Cardiac fibroblast (primary cell): ENCODE measurements at regions not wholly inside any gene's neighbourhood (a gene's known extent, or its start where the extent isn't known, plus 50 kb on each side); places are given as distances from the start of the nearest gene placed in this dataset.
"Not testable (repeated sequence)": the region's sequence is repeated elsewhere in the genome, so short reads cannot be mapped to it uniquely, and the experiment has no call there.

Experiments
- DNase-seq, 2 donors: peaks; one replicate each; pipeline versions ENCODE4 v3.0.0 to v3.0.0-alpha.2; 2010; ENCODE audit warnings: low read depth in 2 of 2
- H3K4me3 ChIP-seq, 2 donors: replicated peaks in 1 of 2; 1 replicate in 1 of 2; 2 replicates in 1 of 2; pipeline ENCODE4 v1.5.1; 2011; ENCODE audit warnings: low read depth in 2 of 2, low read length in 2 of 2, mild to moderate bottlenecking in 2 of 2, moderate library complexity in 1 of 2
- TF ChIP-seq, protein P1 (sequence below): IDR thresholded peaks from one replicate; pipeline ENCODE4 v1.5.1; 2011; ENCODE audit warnings: low read depth, mild to moderate bottlenecking, low read length, inconsistent platforms

DNA sequence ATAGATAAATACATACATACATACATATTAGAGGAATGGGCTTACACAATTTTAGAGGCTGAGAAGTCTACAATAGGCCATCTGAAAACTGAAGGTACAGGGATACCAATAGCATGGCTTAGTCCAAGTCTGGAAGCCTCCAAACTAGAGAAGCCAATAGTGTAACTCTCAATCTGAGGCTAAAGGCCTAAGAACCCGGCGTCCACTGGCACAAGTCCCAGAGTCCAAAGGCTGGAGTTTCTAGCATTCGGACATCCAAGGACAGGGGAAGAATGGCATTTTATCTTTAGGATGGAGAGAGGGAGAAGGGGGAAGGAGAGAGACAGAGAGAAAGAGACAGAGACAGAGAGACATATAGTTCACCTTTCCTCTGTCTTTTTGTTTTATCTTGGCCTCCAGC is 63.7 kb upstream of the SYT4 start:
- DNase-seq, result no peak
- TF ChIP-seq, protein P1, sequence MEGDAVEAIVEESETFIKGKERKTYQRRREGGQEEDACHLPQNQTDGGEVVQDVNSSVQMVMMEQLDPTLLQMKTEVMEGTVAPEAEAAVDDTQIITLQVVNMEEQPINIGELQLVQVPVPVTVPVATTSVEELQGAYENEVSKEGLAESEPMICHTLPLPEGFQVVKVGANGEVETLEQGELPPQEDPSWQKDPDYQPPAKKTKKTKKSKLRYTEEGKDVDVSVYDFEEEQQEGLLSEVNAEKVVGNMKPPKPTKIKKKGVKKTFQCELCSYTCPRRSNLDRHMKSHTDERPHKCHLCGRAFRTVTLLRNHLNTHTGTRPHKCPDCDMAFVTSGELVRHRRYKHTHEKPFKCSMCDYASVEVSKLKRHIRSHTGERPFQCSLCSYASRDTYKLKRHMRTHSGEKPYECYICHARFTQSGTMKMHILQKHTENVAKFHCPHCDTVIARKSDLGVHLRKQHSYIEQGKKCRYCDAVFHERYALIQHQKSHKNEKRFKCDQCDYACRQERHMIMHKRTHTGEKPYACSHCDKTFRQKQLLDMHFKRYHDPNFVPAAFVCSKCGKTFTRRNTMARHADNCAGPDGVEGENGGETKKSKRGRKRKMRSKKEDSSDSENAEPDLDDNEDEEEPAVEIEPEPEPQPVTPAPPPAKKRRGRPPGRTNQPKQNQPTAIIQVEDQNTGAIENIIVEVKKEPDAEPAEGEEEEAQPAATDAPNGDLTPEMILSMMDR, result no peak
- H3K4me3 ChIP-seq, result no peak overlapping the region

DNA sequence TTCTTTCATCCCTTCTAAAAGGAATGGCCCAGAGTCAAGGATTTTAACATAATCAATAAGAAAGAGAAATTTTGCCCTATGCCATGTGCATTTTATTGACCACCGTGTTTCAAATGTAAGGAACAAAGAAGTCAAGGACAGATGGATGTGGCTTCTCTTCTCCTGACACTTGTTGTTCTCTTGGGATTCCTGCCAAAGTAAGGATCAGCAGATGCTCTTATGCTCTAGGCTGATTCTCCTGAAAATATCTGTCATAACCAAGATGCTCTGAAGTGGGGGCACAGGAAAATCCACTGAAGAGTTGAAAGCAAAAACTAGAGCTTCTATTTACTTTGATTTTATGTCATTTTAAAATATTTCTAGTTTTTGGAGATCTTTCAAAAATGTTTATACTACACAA is 72.9 kb upstream of the SYT4 start:
- TF ChIP-seq, protein P1, result no peak
- H3K4me3 ChIP-seq, result no peak overlapping the region
- DNase-seq, result no peak

DNA sequence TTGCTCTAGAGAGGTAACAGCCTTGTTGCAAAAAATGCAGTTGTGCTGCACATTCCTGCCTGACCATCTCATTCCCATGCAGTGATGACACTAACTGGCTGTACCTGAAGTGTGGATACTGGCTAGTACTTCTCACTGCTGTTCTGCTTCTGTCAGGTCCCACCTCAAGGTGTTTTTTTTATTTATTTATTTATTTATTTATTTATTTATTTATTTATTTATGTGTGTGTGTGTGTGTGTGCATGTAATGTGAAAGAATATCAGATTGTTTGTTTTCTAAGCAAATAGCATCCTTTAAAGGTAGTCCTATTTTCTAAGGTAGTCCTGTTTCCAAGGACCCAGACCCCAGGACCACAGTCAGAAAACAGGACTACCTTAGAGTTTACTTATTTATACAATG is 87.2 kb upstream of the SYT4 start:
- no peak overlapping the region for H3K4me3 ChIP-seq
- DNase-seq, result no peak
- TF ChIP-seq, protein P1, result no peak

DNA sequence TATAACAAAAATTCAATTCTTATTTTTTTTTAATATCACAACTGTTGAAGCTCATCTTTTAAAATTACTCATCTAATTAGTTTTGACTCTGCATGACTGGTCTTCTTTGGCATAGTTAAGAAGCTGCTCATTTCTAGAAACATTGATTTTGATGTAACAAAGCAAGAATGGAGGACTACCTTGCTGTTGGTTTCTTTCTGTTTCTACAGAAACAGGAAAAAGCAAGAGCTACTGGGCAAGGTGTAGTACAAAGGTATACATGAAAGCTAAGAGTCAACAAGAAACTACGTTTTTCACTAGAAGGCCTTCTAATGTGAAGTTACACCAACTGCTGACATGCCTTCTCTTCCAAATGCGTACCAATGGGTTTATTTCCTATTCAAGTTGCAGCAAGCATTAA is 90.6 kb upstream of the SYT4 start:
- DNase-seq, result no peak
- no peak overlapping the region for H3K4me3 ChIP-seq
- TF ChIP-seq, protein P1, result no peak

DNA sequence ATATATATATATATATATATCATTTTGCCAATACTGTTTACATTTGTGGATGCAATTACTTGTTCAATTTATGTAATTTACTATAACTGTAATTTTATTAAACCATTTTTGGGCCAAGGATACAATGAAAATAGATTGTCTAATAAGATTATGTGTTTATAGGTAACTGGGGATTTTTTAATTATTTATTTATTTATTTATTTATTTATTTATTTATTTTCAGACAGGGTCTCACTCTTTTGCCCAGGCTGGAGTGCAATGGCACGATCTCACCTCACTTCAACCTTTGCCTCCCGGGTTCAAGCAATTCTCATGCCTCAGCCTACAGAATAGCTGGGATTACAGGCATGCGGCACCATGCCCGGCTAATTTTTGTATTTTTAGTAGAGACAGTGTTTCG is 92.0 kb upstream of the SYT4 start:
- not testable (repeated sequence) for H3K4me3 ChIP-seq, DNase-seq

DNA sequence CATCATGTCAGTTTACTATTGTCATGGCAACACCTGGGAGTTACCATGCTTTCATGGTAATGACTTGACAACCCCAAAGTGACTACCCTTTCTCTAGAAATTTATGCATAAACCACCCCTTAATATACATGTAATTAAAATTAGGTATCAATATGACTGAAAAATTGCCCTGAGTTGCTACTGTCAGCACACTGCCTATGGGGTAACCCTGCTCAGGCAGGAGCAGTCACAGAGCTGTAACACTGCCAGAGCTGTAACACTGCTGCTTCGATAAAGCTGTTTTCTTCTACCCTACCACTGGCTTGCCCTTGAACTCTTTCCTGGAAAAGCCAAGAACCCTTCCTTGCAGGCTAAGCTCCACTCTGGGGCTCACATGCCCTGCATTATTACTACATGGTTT is 95.5 kb upstream of the SYT4 start:
- no peak for DNase-seq
- TF ChIP-seq, protein P1, result no peak
- no peak overlapping the region for H3K4me3 ChIP-seq

DNA sequence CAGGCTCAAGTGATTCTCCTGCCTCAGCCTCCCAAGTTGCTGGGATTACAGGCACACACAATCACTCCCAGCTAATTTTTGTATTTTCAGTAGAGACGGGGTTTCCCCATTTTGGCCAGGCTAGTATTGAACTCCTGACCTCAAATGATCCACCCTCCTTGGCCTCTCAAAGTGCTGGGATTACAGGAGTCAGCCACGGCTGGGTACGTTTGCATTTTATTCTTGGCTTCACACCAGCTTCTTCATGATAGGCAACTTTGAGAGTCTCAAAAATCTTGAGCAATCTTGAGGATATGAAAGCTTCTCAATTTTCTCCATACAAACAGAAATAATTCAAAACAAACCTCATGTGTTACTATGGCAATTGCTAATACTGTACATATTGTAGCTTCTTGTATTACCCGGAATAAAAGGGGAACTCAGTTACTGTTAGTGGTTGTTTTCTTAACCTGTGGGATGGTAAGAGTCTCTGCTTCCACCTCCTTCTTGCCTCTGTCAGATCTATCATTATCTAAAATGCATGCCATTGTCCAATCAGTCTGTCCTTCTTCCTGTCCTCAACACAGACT is 102.9 kb upstream of the SYT4 start:
- TF ChIP-seq, protein P1, result no peak
- no peak overlapping the region for H3K4me3 ChIP-seq
- peak in 1 of 2 donors; percentile 4 for DNase-seq
